Midbrain (tissue), 1 donor: ENCODE measurements at regions not wholly inside any gene's neighbourhood (a gene's known extent, or its start where the extent isn't known, plus 50 kb on each side); places are given as distances from the start of the nearest gene placed in this dataset.

Experiments used
- DNase-seq: peaks from one replicate; lab custom pipeline; 2025; lab: John Stamatoyannopoulos, UW

GRCh38 chr3:102599819-102600576, 165.2 kb downstream of the ZPLD1 start:
- DNase-seq = no peak

- DNase-seq = no peak
Measured at GRCh38 chr3:102605153-102605552, 170.3 kb downstream of the ZPLD1 start.

- DNase-seq = no peak
Measured at GRCh38 chr3:102608875-102609274, 174.1 kb downstream of the ZPLD1 start.

GRCh38 chr3:102614021-102614569, 179.3 kb downstream of the ZPLD1 start:
- no peak for DNase-seq

- DNase-seq = no peak
Measured at GRCh38 chr3:102614585-102614984, 179.8 kb downstream of the ZPLD1 start.

- no peak for DNase-seq
Measured at GRCh38 chr3:102617381-102617780, 182.6 kb downstream of the ZPLD1 start.

- no peak for DNase-seq
Measured at GRCh38 chr3:102619361-102619760, 184.5 kb downstream of the ZPLD1 start.

GRCh38 chr3:102629943-102630342, 195.1 kb downstream of the ZPLD1 start:
- no peak for DNase-seq

DNA sequence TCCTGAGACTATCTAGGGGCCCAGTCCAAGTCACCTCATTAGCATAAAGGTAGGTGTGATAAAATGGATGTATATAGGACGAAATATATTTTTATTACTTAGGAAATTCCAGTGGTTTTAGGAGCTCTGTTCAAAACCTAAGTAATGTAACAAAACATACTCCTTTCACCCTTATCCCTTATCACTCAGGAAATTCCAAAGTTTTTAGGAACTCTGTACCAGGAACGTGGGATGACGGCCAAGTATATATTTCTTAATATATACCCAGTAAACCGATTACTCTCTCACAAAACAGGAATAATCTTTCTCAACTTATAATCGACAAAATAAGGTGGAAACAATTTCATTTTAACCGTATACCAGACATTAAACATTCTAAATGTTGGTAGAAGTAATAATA, 195.7 kb downstream of the ZPLD1 start:
- DNase-seq = no peak

DNA sequence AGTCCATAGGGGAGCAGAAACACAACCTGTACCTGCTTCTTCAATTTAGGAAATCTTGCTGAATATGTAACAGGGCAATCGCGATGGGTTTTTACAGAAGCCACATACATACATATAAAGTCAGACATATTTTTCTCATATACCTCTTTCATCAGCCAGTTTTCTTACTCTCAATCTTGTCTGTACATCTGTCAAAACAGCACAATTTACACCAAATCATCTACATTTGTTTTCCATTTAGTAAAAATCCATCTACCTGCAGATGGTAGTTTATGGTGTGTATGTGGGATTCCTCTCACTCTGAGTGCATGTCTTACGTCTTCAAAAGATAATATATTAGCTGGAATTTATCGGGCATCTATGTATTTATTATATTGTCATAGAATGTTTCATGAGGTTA, 208.7 kb downstream of the ZPLD1 start:
- no peak for DNase-seq

DNA sequence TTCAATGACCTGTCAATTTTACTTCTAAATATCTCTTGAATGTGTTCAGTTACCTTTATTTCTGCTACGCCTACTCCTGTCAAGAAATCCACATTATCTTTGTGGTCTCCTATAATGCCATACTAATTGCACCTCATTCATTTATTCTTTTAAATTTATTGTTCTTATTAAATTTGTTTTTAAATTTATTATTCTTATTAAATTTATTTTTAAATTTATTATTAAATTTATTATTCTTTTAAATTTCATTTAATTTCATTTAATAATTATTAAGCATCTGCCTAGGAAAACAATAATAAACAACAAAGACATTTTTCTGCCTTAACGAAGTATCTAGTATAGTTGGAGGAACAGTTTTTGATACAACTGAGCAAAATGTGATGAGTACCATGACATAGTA, 211.7 kb downstream of the ZPLD1 start:
- DNase-seq = no peak

DNA sequence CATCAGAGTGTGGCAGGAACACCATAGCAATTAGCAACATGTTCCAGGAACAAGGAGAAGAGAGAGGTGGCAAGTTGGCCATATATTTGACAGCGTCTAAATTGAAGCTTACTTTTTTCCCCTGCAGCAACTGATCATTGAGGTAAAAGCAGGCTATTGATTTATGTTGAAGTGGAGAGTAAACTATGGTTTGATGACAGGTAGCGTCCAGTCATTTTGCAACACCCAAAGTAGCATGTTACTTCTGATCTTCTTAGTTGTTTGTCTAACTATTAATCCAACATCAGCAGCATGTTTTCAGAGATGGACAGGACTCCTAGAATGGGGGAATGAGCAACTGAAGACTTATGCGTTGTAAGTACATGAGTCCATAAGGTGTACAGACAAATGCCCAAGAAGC, 225.8 kb downstream of the ZPLD1 start:
- no peak for DNase-seq

DNA sequence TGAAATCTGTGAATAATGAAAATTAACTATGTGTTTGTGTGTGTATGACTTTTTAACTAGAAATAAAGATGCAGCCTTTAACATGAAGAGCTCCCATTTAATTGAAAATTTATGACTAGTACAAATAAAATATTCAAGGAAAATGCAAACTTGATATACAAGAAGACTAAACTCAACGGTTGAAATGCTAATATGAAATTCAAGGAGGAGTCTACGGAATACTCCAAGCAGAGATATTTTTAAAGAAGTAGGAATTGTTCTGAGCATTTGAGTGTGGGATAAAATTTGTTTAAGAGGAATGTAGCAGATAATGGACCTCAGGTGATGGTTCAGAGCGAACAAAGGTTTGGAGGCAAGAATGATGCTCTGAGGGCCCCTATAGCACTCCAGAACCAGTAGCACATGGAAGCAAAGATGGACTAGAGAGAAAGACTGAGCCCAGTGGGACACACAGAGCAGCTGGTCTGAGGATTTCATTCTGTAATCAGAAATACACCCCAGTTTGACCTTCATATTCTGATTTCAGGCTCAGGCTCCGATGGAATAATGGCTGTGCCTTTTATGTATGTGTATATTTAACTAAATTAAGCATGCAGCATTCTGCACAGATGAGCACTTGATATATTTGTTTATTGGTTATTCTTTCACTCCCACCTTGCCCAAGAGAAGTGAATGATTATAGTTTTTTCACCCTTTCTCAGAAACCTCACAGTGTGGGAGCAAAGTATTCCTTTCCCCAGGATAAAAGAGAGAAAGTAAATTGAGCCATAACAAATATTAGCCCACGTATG, 227.1 kb downstream of the ZPLD1 start:
- DNase-seq = no peak

GRCh38 chr3:102662498-102662772, 227.6 kb downstream of the ZPLD1 start:
- DNase-seq = no peak

GRCh38 chr3:102664126-102664525, 229.3 kb downstream of the ZPLD1 start:
- no peak for DNase-seq

DNA sequence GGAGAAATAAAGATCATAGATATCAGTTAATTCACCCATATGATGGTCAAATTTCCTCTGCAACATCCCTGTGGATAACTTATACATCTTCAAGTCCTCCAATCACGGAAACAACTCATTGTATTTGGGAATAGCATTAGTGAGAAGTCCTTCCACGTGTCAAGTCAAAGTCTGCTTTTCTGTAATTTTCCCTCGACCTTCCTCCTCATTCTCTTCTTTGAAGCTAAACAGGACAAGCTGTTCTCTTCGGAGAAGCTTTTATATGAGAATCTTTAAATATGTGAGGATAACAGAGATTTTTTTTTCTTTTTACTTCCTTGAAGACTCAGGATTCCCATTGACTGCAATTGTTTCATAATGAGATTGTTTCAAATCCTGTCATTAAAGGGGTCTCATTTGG, 230.4 kb downstream of the ZPLD1 start:
- DNase-seq = no peak

- DNase-seq = no peak
Measured at GRCh38 chr3:102668247-102668646, 233.4 kb downstream of the ZPLD1 start.

GRCh38 chr3:102670986-102671385, 236.2 kb downstream of the ZPLD1 start:
- no peak for DNase-seq

GRCh38 chr3:102672305-102672704, 237.5 kb downstream of the ZPLD1 start:
- no peak for DNase-seq

DNA sequence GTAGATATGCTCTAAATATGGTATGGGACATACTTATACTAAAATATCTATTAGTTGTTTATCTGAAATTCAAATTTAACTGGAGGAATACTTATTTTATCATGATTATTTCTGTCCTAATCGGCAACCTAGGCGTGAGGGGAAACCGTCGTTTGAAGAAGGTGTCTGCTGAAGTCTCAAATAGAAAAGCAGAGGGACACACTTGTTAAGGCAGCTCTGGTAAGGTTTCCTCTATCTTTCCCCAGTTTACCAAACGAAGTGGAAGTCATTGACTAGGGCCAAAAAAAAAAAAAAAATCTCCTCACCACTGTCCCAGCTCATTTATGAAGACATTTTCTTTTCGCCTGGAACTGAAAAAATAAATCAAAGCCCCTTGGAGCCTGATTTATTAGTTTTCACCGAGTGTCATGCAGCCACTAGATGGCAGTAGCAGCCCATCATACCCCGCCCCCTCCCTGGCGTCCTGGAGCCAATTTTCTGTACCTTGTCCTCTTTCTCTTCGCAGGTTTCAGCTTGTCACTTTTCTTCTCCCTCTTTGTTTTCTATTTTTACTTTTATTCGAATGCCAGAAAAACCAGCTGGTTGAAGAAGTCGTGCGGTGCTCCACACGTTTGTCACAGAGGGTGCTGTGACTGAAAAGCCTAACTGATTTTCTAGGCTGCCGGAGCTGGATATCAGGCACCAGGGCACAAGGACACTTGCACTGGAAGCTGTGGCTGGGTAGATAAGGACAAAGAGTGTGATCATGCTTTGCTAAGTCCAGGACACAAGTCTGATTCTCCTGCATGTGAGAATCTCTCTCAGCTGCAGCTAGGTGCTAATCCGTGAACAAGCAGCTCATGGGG, 238.7 kb downstream of the ZPLD1 start:
- peak; percentile 59 for DNase-seq

DNA sequence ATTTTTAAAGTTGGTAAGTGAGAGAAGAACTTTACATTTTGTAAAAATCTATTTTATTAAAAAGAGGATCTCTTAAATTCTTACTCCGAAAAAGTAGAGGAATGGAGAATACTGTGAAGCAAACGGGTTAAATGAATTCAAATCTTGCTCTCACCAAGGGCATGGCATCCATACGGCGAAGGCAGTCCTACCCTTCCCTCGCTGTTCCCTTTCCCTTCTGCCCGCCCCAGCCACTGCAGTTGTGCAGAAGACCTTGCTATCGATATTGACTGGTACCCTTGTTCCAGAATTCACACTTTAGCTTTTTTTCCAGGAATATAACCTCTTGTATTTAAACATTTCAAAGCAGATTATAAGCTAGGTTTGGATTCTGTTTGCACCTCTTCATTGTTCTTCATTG, 239.5 kb downstream of the ZPLD1 start:
- DNase-seq = no peak

- DNase-seq = no peak
Measured at GRCh38 chr3:102676424-102676823, 241.6 kb downstream of the ZPLD1 start.

DNA sequence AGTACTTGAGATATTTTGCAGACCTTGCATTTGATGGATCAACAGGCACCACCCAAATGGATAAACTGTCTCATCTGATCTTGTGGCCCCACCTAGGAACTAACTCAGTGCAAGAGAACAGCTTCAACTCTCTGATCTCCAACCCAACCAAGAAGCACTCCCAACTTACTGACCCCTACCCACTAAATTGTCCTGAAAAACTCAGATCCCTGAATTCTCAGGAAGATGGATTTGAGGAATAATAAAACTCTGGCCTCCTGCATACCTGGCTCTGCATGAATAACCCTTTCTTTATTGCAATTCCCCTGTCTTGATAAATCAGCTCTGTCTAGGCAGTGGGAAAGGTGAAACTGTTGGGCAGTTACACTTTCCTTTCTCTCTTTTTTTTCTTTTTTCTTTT, 247.9 kb downstream of the ZPLD1 start:
- DNase-seq = no peak
